ENCODE measurements at regions not wholly inside any gene's neighbourhood (a gene's known extent, or its start where the extent isn't known, plus 50 kb on each side); places are given as distances from the start of the nearest gene placed in this dataset.

GRCh38 chr17:77828749-77829539 lies 129.6 kb upstream of the TNRC6C start:
- TF ChIP-seq POLR2AphosphoS5 (IDR thresholded peaks at IDR 0.05; ENCODE audit: low read depth, low read length) = no peak
- no peak for TF ChIP-seq TAF1 (IDR thresholded peaks at IDR 0.05; ENCODE audit: borderline replicate concordance, insufficient read depth, low read length)
- TF ChIP-seq SIN3A (IDR thresholded peaks at IDR 0.05; ENCODE audit: borderline replicate concordance, insufficient read depth, low read length) = no peak
- no peak for TF ChIP-seq REST (IDR thresholded peaks at IDR 0.05; ENCODE audit: insufficient read depth in 1 of 2, low read depth in 2 of 2, low read length in 2 of 2)
- TF ChIP-seq FOXP2 (optimal IDR thresholded peaks at IDR 0.05; ENCODE audit: borderline replicate concordance, extremely low read depth, extremely low read length, insufficient read depth) = no peak

Data from PFSK-1 (cell line).